ENCODE measurements at regions not wholly inside any gene's neighbourhood (a gene's known extent, or its start where the extent isn't known, plus 50 kb on each side); places are given as distances from the start of the nearest gene placed in this dataset.

GRCh38 chr17:63270610-63271009, 175.5 kb downstream of the CYB561 start:
- no peaks in the 10 kb centered on the region for H3K36me3 ChIP-seq
- TF ChIP-seq CTCF (IDR thresholded peaks at IDR 0.05) = no peak
- TF ChIP-seq POLR2A (IDR thresholded peaks at IDR 0.05) = no peak
- H3K27ac ChIP-seq = no peak overlapping the region
- H3K27me3 ChIP-seq = no peaks in the 10 kb centered on the region
- intact Hi-C loops (cut with DNase I) = no loop called here
- H3K4me1 ChIP-seq = no peaks in the 10 kb centered on the region
- DNase-seq = no peak
- no peaks in the 10 kb centered on the region for H3K9me3 ChIP-seq
- WGBS, 2 donors = 96 to 97% methylated on average over 3 of the region's 3 CpGs
- no peak overlapping the region for H3K4me3 ChIP-seq (replicated peaks in 1 of 3)

DNA sequence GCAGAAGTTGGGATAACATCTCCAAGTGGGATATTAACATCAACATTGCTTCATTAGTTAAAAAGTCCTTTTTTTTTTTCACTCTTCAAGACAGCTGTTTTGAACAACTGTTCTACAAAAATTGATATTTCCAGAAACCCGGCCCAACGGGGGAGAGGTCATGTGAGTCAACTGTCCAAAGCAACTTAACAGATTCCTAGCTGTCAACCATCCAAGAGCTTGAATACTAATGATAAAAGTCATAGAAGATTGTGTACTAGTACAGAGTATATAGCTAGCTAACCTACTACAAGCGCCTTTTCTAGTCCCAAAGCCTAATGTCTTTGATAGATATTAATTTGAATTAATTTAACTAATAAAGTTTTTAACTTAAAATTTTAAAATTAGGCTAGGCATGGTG, 172.0 kb downstream of the CYB561 start:
- intact Hi-C loops (cut with DNase I) = no loop called here
- Histone ChIP-seq H3K9me3 (no peaks in the 10 kb centered on the region), H3K36me3 (no peaks in the 10 kb centered on the region), H3K27me3 (no peaks in the 10 kb centered on the region), H3K4me1 (no peaks in the 10 kb centered on the region), H3K4me3 (replicated peaks in 1 of 3) (no peak overlapping the region), H3K27ac (no peak overlapping the region)
- 81 to 86% methylated on average over 3 of the region's 3 CpGs for WGBS, 2 donors
- no peak for DNase-seq
- TF ChIP-seq CTCF (IDR thresholded peaks at IDR 0.05) (no peak), POLR2A (IDR thresholded peaks at IDR 0.05) (no peak)

DNA sequence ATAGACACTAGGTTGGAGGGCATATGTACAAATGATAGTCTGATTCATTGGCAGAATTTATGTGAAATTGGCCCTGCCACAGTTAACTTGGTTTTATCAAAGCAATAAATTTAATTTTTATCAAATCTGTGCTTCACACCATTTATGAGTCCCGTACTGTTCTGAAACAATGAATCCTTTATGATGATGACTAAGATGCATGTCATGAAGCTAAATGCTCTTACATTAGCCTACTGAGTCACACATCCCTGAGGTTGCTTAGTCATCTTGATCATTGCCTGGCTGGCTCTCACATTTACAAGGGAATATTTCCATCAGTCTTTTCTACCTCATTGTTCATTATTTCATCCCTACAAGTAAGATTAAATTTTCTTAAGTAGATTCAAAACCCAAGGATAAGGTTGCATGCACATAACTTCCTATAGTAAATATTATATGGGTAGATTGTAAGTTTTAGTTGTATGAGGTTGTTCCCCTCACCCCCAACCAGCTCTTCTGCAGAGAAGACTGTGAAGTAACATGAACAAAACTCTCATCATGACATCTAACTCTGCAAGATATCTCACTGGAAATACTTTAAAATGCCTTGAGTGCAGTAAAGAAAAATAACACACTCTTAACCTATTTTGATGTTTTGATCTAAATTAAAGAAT, 170.7 kb downstream of the CYB561 start:
- Histone ChIP-seq H3K4me1 (no peaks in the 10 kb centered on the region), H3K27me3 (no peaks in the 10 kb centered on the region), H3K9me3 (no peaks in the 10 kb centered on the region), H3K27ac (no peak overlapping the region), H3K4me3 (replicated peaks in 1 of 3) (no peak overlapping the region), H3K36me3 (no peaks in the 10 kb centered on the region)
- WGBS, 2 donors = 51 to 76% methylated on average over 1 of the region's 1 CpG
- DNase-seq = no peak
- intact Hi-C loops (cut with DNase I) = no loop called here
- TF ChIP-seq POLR2A (IDR thresholded peaks at IDR 0.05) (no peak), CTCF (IDR thresholded peaks at IDR 0.05) (no peak)

DNA sequence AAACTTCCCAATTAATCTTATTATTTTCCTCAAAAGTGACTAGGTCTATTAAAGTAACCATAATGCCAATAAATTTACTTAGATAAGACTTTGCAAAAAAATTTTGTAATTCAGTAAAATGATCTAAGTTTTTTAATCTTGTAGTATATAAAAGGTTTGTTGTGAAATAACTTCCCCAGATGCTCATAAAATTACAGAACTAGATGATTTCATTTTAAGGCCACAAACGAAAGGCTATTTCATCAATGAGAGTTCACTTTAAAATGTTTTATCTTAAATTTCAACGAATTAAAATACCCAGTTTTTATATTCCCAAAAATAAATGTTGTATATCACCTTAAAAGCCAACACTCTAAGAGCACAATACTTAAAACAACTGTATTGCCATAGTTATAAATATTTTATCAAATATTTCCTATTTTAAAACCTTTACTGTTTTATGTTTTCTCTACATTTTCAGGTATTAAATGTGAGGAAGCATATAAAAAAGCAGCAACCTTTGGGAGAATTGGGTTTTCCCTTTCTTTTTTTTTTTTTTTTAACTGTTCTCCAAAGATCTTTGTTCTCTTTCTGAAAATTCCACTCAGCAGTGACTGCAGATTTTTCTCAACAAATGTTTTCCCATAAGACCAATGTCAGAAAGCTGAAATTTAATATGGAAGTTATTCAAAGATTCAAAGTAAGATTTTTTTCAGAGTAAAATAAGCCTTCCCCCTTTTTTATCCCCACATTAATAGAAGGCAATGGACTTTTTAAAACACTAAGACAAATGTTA, 169.9 kb downstream of the CYB561 start:
- intact Hi-C loops (cut with DNase I) = no loop called here
- no peak for DNase-seq
- H3K4me3 ChIP-seq (replicated peaks in 1 of 3) = no peak overlapping the region
- no peak overlapping the region for H3K27ac ChIP-seq
- H3K4me1 ChIP-seq = no peaks in the 10 kb centered on the region
- TF ChIP-seq CTCF (IDR thresholded peaks at IDR 0.05) = no peak
- no peak for TF ChIP-seq POLR2A (IDR thresholded peaks at IDR 0.05)
- H3K36me3 ChIP-seq = no peaks in the 10 kb centered on the region
- WGBS, 2 donors = 79 to 85% methylated on average over 2 of the region's 2 CpGs
- H3K9me3 ChIP-seq = no peaks in the 10 kb centered on the region
- H3K27me3 ChIP-seq = no peaks in the 10 kb centered on the region

DNA sequence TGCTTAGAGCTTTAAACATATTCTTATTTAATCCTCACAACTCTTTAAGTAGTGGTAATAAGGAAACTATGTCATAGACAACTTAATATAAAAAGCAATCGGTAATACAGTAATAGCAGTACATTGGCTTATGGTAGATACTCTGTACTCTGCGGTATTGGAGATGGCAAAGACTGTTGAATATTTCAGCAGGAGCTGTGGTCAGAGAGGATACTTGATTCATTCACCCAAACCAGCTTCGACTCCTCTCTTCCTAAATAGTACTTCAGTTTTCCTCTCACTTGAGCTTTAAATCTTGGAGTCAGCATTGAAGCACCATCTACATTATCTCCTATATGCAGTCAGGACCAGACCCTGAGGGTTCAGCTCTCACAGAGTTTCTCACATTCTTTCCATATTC, 169.3 kb downstream of the CYB561 start:
- 95 to 96% methylated on average over 3 of the region's 3 CpGs for WGBS, 2 donors
- intact Hi-C loops (cut with DNase I) = no loop called here

More for the DNA sequence above, 169.3 kb downstream of the CYB561 start:
- TF ChIP-seq POLR2A (IDR thresholded peaks at IDR 0.05) = no peak
- no peak for TF ChIP-seq CTCF (IDR thresholded peaks at IDR 0.05)
- no peak overlapping the region for H3K27ac ChIP-seq
- no peak for DNase-seq
- H3K36me3 ChIP-seq = no peaks in the 10 kb centered on the region
- H3K4me1 ChIP-seq = no peaks in the 10 kb centered on the region
- no peak overlapping the region for H3K4me3 ChIP-seq (replicated peaks in 1 of 3)
- H3K27me3 ChIP-seq = no peaks in the 10 kb centered on the region
- H3K9me3 ChIP-seq = no peaks in the 10 kb centered on the region

All from thyroid gland (tissue), 4 donors.